MM.1S (cell line): ENCODE measurements at regions not wholly inside any gene's neighbourhood (a gene's known extent, or its start where the extent isn't known, plus 50 kb on each side); places are given as distances from the start of the nearest gene placed in this dataset.

Experiments
- EZH2 ChIP-seq: fragments of 300-600 bp; sonication (generic); optimal IDR thresholded peaks from 2 replicates; pipeline ENCODE3; 2017; ENCODE audit warnings: low read depth, mild to moderate bottlenecking, antibody characterized with exemption, low read length, mixed read lengths
- EZH2phosphoT487 ChIP-seq: fragments of 300-600 bp; sonication (generic); IDR thresholded peaks from 2 replicates; pipeline ENCODE4 v1.6.1; 2018; ENCODE audit warnings: antibody characterized with exemption, low read length
- TF ChIP-seq, protein P1 (sequence below): fragments of 300-600 bp; sonication (generic); IDR thresholded peaks from 2 replicates; pipeline ENCODE4 v1.5.1; 2016; ENCODE audit warnings: antibody characterized with exemption, low read length, mixed read lengths

DNA sequence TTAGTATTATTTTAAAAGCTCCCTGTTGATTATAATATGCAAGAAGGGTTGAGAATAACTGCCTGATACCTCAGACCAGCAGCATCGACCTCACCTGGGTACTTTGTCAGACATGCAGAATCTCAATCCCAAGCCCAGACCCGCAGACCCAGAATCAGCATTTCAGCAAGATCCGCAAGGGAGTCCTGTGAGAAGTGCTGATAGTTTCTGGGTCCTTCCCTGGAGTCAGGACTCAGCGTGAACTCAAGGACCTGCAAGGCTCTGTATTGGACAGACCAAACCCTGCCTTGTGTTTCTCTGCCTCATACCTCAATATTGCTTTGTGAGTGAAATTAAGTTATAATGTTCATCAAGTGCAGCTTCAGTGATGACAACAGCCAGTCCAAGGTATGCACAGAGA is 149.5 kb upstream of the NPY start:
- TF ChIP-seq, protein P1, sequence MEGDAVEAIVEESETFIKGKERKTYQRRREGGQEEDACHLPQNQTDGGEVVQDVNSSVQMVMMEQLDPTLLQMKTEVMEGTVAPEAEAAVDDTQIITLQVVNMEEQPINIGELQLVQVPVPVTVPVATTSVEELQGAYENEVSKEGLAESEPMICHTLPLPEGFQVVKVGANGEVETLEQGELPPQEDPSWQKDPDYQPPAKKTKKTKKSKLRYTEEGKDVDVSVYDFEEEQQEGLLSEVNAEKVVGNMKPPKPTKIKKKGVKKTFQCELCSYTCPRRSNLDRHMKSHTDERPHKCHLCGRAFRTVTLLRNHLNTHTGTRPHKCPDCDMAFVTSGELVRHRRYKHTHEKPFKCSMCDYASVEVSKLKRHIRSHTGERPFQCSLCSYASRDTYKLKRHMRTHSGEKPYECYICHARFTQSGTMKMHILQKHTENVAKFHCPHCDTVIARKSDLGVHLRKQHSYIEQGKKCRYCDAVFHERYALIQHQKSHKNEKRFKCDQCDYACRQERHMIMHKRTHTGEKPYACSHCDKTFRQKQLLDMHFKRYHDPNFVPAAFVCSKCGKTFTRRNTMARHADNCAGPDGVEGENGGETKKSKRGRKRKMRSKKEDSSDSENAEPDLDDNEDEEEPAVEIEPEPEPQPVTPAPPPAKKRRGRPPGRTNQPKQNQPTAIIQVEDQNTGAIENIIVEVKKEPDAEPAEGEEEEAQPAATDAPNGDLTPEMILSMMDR, result no peak
- TF ChIP-seq EZH2phosphoT487 (no peak), EZH2 (no peak)
